Spleen (tissue), 7 donors: ENCODE measurements at regions not wholly inside any gene's neighbourhood (a gene's known extent, or its start where the extent isn't known, plus 50 kb on each side); places are given as distances from the start of the nearest gene placed in this dataset.

Experiments used
- POLR2A ChIP-seq, 3 donors: fragments of 450-650 bp; IDR thresholded peaks; one replicate each; pipeline ENCODE4 v1.5.1; 2017; ENCODE audit warnings: antibody characterized with exemption in 3 of 3, mild to moderate bottlenecking in 1 of 3
- TF ChIP-seq, protein P1 (sequence below), 11 experiments: fragments of 200-600 bp in 7 of 11; fragments of 450-650 bp in 4 of 11; sonication (generic) in 4 of 11; IDR thresholded peaks in 8 of 11; conservative IDR thresholded peaks in 3 of 11; 1 replicate in 7 of 11; 2 replicates in 4 of 11; pipeline versions ENCODE4 v1.4.0 to v1.8.0; 2016 to 2021; ENCODE audit warnings: antibody characterized with exemption in 11 of 11, inconsistent platforms in 4 of 11, mild to moderate bottlenecking in 1 of 11
- donor health status: DM: no; HTN: no; CAD: no; lungs with moderate emphysema.
- donor health status: DM: no; HTN: no; CAD: no.
- donor health status: DM: no; HTN: no; CAD: no.

DNA sequence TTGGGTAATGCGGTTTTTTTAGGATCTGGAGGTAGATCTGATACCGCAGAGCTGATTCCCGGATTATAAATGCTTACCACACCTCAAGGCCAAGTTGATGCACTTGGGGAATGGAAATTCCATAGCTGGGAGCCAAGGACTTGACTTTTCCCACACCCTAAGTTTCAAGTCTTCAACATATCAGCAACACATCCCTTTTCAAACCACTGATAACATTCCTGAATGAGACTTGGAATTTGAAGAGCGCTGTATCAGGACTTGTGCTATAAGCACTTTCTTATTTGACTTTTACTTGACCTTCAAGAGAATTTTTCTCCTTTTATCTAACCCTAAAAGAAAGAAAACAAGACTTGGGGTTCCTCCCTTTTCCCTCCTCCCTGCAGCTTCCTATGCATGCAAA lies 90.6 kb upstream of the NAA20 start:
- TF ChIP-seq, protein P1, sequence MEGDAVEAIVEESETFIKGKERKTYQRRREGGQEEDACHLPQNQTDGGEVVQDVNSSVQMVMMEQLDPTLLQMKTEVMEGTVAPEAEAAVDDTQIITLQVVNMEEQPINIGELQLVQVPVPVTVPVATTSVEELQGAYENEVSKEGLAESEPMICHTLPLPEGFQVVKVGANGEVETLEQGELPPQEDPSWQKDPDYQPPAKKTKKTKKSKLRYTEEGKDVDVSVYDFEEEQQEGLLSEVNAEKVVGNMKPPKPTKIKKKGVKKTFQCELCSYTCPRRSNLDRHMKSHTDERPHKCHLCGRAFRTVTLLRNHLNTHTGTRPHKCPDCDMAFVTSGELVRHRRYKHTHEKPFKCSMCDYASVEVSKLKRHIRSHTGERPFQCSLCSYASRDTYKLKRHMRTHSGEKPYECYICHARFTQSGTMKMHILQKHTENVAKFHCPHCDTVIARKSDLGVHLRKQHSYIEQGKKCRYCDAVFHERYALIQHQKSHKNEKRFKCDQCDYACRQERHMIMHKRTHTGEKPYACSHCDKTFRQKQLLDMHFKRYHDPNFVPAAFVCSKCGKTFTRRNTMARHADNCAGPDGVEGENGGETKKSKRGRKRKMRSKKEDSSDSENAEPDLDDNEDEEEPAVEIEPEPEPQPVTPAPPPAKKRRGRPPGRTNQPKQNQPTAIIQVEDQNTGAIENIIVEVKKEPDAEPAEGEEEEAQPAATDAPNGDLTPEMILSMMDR (IDR thresholded peaks at IDR 0.05 in 8 of 11, conservative IDR thresholded peaks at IDR 0.05 in 3 of 11), result no peak
- no peak for TF ChIP-seq POLR2A (IDR thresholded peaks at IDR 0.05)
